Left ventricle myocardium inferior (tissue), 1 donor: ENCODE measurements at regions not wholly inside any gene's neighbourhood (a gene's known extent, or its start where the extent isn't known, plus 50 kb on each side); places are given as distances from the start of the nearest gene placed in this dataset.
"Not testable (repeated sequence)": the region's sequence is repeated elsewhere in the genome, so short reads cannot be mapped to it uniquely, and the experiment has no call there.

Experiments
- DNase-seq: peaks from one replicate; pipeline ENCODE4 v3.0.0-alpha.2; 2020
- H3K27ac ChIP-seq: fragments of 200-600 bp; replicated peaks from 2 replicates; pipeline ENCODE4 v1.8.0; 2021
- H3K27me3 ChIP-seq: fragments of 200-600 bp; 2 replicates; pipeline ENCODE4 v1.8.0; 2021; ENCODE audit warnings: low read depth
- H3K36me3 ChIP-seq: fragments of 200-600 bp; 2 replicates; pipeline ENCODE4 v1.8.0; 2021
- H3K4me1 ChIP-seq: fragments of 200-600 bp; 2 replicates; pipeline ENCODE4 v1.8.0; 2021
- H3K4me3 ChIP-seq: fragments of 200-600 bp; 2 replicates; pipeline ENCODE4 v1.8.0; 2021; ENCODE audit warnings: mild to moderate bottlenecking, moderate library complexity
- H3K9me3 ChIP-seq: fragments of 200-600 bp; replicated peaks from 2 replicates; pipeline ENCODE4 v1.8.0; 2021
- CTCF ChIP-seq: fragments of 200-600 bp; IDR thresholded peaks from 2 replicates; pipeline ENCODE4 v1.8.0; 2021; ENCODE audit warnings: antibody characterized with exemption, mild to moderate bottlenecking, borderline replicate concordance
- intact Hi-C: fragments of 100-400 bp; cut with micrococcal nuclease; formaldehyde crosslinking; loops from one replicate; pipeline ENCODE4 v1.11.0; 2022
- donor health status: DM: no; HTN: yes; CAD: no; lungs with severe emphysema.

GRCh38 chr11:97909614-97910399 is 1110.9 kb upstream of the CNTN5 start:
- H3K4me1 ChIP-seq: no peaks in the 10 kb centered on the region
- intact Hi-C loops: no loop called here
- H3K9me3 ChIP-seq: no peaks in the 10 kb centered on the region
- no peaks in the 10 kb centered on the region for H3K27me3 ChIP-seq
- no peaks in the 10 kb centered on the region for H3K36me3 ChIP-seq
- no peak for TF ChIP-seq CTCF
- no peak overlapping the region for H3K4me3 ChIP-seq
- no peak for DNase-seq
- no peak overlapping the region for H3K27ac ChIP-seq

GRCh38 chr11:97912629-97913028 is 1108.1 kb upstream of the CNTN5 start:
- intact Hi-C loops: no loop called here
- no peaks in the 10 kb centered on the region for H3K27me3 ChIP-seq
- no peaks in the 10 kb centered on the region for H3K4me1 ChIP-seq
- no peak overlapping the region for H3K4me3 ChIP-seq
- TF ChIP-seq CTCF: no peak
- H3K27ac ChIP-seq: no peak overlapping the region
- no peaks in the 10 kb centered on the region for H3K36me3 ChIP-seq
- no peaks in the 10 kb centered on the region for H3K9me3 ChIP-seq
- DNase-seq: no peak

- H3K4me3 ChIP-seq, intact Hi-C loops, H3K27ac ChIP-seq, DNase-seq, H3K27me3 ChIP-seq, H3K36me3 ChIP-seq, H3K4me1 ChIP-seq, H3K9me3 ChIP-seq: not testable (repeated sequence)
These were observed 1097.8 kb upstream of the CNTN5 start for GRCh38 chr11:97922933-97923332.

GRCh38 chr11:97934572-97935208 is 1086.1 kb upstream of the CNTN5 start:
- TF ChIP-seq CTCF: no peak
- no peak for DNase-seq
- Histone ChIP-seq H3K27me3 (no peaks in the 10 kb centered on the region), H3K9me3 (no peaks in the 10 kb centered on the region), H3K4me1 (no peaks in the 10 kb centered on the region), H3K36me3 (no peaks in the 10 kb centered on the region), H3K27ac (no peak overlapping the region), H3K4me3 (no peak overlapping the region)
- intact Hi-C loops: no loop called here

- TF ChIP-seq CTCF: no peak
- H3K27me3 ChIP-seq: no peaks in the 10 kb centered on the region
- H3K4me1 ChIP-seq: no peaks in the 10 kb centered on the region
- no peaks in the 10 kb centered on the region for H3K36me3 ChIP-seq
- intact Hi-C loops: no loop called here
- no peak overlapping the region for H3K27ac ChIP-seq
- DNase-seq: no peak
- no peaks in the 10 kb centered on the region for H3K9me3 ChIP-seq
- no peak overlapping the region for H3K4me3 ChIP-seq
These were observed 1083.2 kb upstream of the CNTN5 start for GRCh38 chr11:97937501-97937900.

GRCh38 chr11:97938789-97939188 is 1082.0 kb upstream of the CNTN5 start:
- no peaks in the 10 kb centered on the region for H3K4me1 ChIP-seq
- H3K27me3 ChIP-seq: no peaks in the 10 kb centered on the region
- H3K9me3 ChIP-seq: no peaks in the 10 kb centered on the region
- no peak overlapping the region for H3K27ac ChIP-seq
- intact Hi-C loops: no loop called here
- H3K4me3 ChIP-seq: no peak overlapping the region
- no peak for DNase-seq
- H3K36me3 ChIP-seq: no peaks in the 10 kb centered on the region
- no peak for TF ChIP-seq CTCF
